ENCODE measurements at regions not wholly inside any gene's neighbourhood (a gene's known extent, or its start where the extent isn't known, plus 50 kb on each side); places are given as distances from the start of the nearest gene placed in this dataset.

DNA sequence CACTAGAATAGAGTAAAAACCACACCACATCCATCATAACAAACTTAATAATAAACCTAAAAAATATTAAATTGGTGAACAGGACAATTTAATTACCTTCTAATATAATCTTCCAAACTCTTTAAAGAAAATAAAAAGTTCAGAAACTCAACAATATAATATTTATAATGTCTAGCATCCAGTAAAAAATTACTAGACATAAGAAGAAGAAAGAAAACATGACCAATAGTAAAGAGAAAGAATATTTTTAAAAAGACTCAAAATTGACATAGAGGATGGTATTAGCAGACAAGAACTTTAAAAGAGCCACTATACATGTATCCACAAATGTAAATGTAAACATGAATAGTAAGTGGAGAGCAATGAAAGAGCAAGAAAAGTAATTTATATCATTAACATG, 388.4 kb downstream of the TFEC start:
- TF ChIP-seq GABPA (IDR thresholded peaks at IDR 0.05; ENCODE audit: low read depth) (no peak), SPI1 (IDR thresholded peaks at IDR 0.05; ENCODE audit: borderline replicate concordance, low read depth) (no peak), POLR2AphosphoS5 (IDR thresholded peaks at IDR 0.05; ENCODE audit: low read depth) (no peak)
- H3K4me3 ChIP-seq (replicated peaks; ENCODE audit: insufficient read depth, low read length), result no peak overlapping the region
- DNase-seq (ENCODE audit: low read depth in 1 of 2, low spot score in 1 of 2), result no peak
- H3K27me3 ChIP-seq (ENCODE audit: insufficient read depth, poor library complexity, severe bottlenecking), result no peaks in the 10 kb centered on the region
- no peak overlapping the region for H3K27ac ChIP-seq (replicated peaks)

GRCh38 chr7:115638853-115639252, 391.7 kb downstream of the TFEC start:
- H3K27ac ChIP-seq (replicated peaks), result no peak overlapping the region
- H3K4me3 ChIP-seq (replicated peaks; ENCODE audit: insufficient read depth, low read length), result no peak overlapping the region
- no peak for DNase-seq (ENCODE audit: low read depth in 1 of 2, low spot score in 1 of 2)
- no peaks in the 10 kb centered on the region for H3K27me3 ChIP-seq (ENCODE audit: insufficient read depth, poor library complexity, severe bottlenecking)
- no peak for TF ChIP-seq GABPA (IDR thresholded peaks at IDR 0.05; ENCODE audit: low read depth)
- TF ChIP-seq CTCF (IDR thresholded peaks at IDR 0.05; ENCODE audit: insufficient read depth, low read length), result no peak
- no peak for TF ChIP-seq SPI1 (IDR thresholded peaks at IDR 0.05; ENCODE audit: borderline replicate concordance, low read depth)
- TF ChIP-seq REST (IDR thresholded peaks at IDR 0.05; ENCODE audit: insufficient replicate concordance, low read depth), result no peak
- no peak for TF ChIP-seq POLR2AphosphoS5 (IDR thresholded peaks at IDR 0.05; ENCODE audit: low read depth)

DNA sequence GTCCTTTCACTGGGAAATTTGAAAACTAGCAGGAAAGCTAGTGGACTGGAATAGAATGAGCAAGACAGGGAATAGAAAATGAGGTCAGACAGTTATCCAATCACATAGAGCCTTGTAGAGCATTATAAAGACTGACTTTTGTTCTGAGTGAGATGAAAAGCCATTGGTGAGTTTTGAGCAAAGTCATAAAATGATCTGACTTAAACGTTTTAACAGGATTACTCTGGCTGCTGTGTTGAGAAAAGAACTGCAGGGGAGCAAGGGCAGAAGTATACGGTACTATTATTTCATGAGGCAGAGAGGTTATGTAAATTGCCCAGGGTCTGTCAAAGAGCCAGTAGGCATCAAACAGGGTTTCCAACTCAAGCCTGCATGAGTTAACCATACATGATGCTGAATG, 393.4 kb downstream of the TFEC start:
- no peak overlapping the region for H3K4me3 ChIP-seq (replicated peaks; ENCODE audit: insufficient read depth, low read length)
- H3K27ac ChIP-seq (replicated peaks), result no peak overlapping the region
- H3K27me3 ChIP-seq (ENCODE audit: insufficient read depth, poor library complexity, severe bottlenecking), result no peaks in the 10 kb centered on the region
- TF ChIP-seq CTCF (IDR thresholded peaks at IDR 0.05; ENCODE audit: insufficient read depth, low read length), result no peak
- TF ChIP-seq GABPA (IDR thresholded peaks at IDR 0.05; ENCODE audit: low read depth), result no peak
- no peak for TF ChIP-seq POLR2AphosphoS5 (IDR thresholded peaks at IDR 0.05; ENCODE audit: low read depth)
- TF ChIP-seq REST (IDR thresholded peaks at IDR 0.05; ENCODE audit: insufficient replicate concordance, low read depth), result no peak
- TF ChIP-seq SPI1 (IDR thresholded peaks at IDR 0.05; ENCODE audit: borderline replicate concordance, low read depth), result no peak
- DNase-seq (ENCODE audit: low read depth in 1 of 2, low spot score in 1 of 2), result no peak

DNA sequence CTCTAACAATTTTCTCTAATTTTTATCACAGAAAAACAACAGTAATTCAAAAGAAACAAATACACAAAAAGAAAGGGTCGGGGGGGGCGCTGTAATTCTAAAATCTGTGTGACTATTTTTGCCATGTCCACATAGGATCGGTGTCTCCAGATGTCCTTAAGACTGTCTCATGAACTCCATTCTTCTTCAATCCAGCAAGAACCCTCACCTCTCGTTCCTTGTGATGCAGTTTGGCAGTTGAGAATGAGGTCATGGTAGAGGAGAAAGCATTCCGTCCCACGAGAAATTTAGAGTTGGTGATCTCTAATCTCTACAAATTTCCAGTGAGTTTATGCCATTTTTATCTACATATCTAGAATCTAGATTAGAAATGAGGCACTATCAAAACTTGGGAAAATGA, 394.7 kb downstream of the TFEC start:
- no peaks in the 10 kb centered on the region for H3K27me3 ChIP-seq (ENCODE audit: insufficient read depth, poor library complexity, severe bottlenecking)
- no peak overlapping the region for H3K4me3 ChIP-seq (replicated peaks; ENCODE audit: insufficient read depth, low read length)
- DNase-seq (ENCODE audit: low read depth in 1 of 2, low spot score in 1 of 2), result no peak
- no peak overlapping the region for H3K27ac ChIP-seq (replicated peaks)
- TF ChIP-seq GABPA (IDR thresholded peaks at IDR 0.05; ENCODE audit: low read depth) (no peak), POLR2AphosphoS5 (IDR thresholded peaks at IDR 0.05; ENCODE audit: low read depth) (no peak), REST (IDR thresholded peaks at IDR 0.05; ENCODE audit: insufficient replicate concordance, low read depth) (no peak), SPI1 (IDR thresholded peaks at IDR 0.05; ENCODE audit: borderline replicate concordance, low read depth) (no peak), CTCF (IDR thresholded peaks at IDR 0.05; ENCODE audit: insufficient read depth, low read length) (no peak)

Measured in HL-60 (cell line).